ENCODE measurements at regions not wholly inside any gene's neighbourhood (a gene's known extent, or its start where the extent isn't known, plus 50 kb on each side); places are given as distances from the start of the nearest gene placed in this dataset.

- no peak for DNase-seq
Observed at GRCh38 chr4:53682908-53683307, 91.6 kb upstream of the LNX1 start.

GRCh38 chr4:53682196-53682595 is 90.9 kb upstream of the LNX1 start:
- DNase-seq, result no peak

DNA sequence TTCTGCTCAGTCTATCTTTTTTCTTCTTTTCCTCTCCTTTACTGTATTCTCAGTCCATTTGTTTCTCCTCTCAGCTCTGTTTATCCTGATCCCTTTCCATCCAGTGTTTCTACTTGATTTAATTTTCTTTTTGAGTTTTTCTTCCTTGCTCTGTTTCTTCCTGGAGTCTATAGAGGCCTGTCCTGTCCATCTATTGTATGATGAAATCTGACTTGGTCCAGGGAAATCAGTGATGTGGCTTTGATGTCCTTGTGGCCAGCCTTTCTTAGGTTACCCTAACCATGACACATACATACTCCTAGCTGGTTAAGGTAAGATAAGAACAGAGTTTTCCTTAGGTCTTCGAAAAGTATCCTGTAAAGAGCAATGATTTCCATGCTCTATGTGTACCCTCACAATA is 89.3 kb upstream of the LNX1 start:
- DNase-seq, result no peak

DNA sequence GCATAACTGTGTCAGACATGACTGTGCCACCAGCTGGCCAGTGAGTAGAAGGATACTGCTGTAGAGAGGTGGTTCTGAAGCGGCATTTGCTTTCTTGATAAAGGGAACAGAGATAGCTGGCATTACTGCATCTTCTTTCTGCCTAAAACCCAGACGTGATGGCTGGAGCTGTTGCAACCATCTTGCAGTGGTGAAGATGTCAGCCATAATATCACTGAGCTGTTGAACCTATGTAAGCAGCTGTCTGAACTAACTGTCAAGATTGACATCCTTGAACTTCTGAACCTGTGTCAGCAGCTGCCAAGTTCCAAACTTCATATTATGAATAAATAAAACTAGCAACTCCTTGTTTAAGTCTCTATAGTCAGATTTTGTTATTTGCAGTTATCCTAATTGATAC is 88.9 kb upstream of the LNX1 start:
- no peak for DNase-seq

DNA sequence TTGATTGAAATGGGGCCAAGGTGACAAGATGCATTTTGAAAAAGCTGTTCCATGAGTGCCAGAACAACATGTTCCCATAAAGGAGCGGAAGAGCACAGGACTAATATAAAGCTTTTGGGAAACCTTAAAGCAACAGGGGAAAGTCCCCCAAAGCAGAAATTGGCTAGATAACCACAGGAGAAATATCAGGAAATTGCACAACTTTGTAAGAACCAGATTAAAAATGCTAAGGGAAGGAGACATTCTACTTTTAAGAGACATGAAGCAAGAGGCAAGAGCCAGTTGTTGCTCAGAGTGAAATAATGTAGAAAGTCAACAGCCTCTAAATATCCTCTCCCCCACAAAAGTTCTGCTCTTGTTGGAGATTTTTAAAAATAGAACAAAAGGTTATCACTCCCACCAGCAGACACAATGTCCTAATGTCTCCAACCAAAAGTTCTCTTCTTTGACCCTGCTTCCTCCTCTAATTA is 85.2 kb upstream of the LNX1 start:
- DNase-seq, result no peak

- DNase-seq, result no peak
Observed at GRCh38 chr4:53674903-53675302, 83.6 kb upstream of the LNX1 start.

DNA sequence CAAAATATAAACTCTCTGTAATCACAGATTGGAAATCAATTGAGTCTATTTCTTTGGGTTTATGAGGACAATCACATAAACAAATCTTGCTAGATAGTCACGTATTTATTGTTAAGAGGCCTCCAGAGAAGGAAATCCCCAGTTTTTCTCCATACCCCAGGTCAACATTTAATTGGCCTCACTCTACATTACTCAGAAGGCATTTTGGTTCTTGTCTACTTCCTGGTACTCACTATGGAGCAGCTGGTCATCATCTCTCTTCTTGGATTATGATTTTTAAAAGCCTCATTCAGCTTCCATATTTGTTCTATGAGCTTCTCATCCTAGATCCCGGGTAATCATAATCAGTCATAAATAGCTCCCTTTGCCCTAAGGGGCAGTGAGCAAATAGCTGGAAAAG is 81.6 kb upstream of the LNX1 start:
- no peak for DNase-seq

GRCh38 chr4:53671757-53672156 is 80.5 kb upstream of the LNX1 start:
- DNase-seq, result peak; percentile 78

- DNase-seq, result no peak
Observed at GRCh38 chr4:53659737-53660136, 68.5 kb upstream of the LNX1 start.

DNA sequence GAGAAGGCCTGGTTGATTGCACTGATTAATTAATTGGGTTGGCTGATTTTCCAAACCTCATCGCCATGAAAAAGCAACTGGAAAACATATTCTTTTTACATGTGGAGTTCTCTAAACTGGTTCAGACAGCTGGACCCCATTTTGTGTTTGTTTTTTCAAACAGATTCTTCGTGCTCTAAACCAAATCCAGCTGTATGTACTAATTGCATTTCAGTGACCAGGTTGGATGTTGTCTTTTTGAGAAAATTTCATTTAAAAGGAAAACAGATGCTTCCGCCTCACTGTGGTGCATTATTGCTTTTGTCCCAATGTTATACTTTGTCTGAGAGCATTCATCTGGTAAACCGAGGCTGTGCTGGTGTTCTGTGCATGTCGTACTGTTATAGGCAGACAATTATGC is 67.8 kb upstream of the LNX1 start:
- no peak for DNase-seq

DNA sequence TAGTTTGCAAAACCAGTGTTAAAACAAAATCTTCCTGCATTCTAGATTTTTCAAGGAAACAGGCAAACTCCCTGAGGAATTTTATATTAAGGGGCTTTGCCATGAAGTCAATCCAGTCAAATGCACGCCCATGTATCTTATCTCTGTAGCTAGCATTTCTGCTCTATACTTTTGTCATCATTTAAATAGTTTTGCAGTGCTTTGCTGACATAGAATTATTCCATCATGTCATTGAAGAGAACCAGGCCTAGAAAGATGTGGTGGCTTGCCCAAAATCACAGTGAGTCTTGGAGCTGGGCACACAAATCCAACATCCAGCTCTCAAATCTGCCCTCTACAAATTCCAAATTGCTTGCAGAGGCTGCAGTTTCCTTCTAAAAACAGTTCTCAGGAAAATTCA is 66.7 kb upstream of the LNX1 start:
- no peak for DNase-seq

- no peak for DNase-seq
Observed at GRCh38 chr4:53656421-53656981, 65.2 kb upstream of the LNX1 start.

GRCh38 chr4:53654300-53654758 is 63.0 kb upstream of the LNX1 start:
- DNase-seq, result peak; percentile 14

DNA sequence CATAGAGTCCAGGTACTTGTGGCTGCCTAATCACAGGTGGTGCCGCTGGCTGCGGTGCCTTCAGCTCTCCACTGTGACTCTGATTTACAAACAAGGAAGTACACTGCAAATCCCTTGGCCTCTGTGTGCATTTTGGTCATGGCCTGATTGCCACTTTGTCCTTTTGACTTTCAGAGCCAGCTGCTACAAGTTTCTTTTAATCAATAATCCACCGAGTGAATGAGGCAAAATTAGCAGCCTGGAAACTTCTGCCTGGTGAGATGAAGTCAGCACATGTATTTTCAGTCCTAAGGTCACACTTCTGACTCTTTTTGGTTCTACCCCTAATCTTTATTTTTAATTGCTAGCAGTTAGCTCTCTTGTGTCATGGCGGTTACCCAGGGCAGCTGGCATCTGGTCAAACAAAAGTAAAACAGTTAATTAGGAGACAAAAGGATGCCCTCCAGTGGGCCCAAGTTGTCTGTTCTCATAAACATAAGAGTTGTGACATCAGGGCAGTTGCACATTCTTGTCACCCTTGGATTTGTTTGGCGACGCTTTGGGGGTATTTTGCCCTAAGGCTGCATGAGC is 62.3 kb upstream of the LNX1 start:
- DNase-seq, result peak; percentile 74

DNA sequence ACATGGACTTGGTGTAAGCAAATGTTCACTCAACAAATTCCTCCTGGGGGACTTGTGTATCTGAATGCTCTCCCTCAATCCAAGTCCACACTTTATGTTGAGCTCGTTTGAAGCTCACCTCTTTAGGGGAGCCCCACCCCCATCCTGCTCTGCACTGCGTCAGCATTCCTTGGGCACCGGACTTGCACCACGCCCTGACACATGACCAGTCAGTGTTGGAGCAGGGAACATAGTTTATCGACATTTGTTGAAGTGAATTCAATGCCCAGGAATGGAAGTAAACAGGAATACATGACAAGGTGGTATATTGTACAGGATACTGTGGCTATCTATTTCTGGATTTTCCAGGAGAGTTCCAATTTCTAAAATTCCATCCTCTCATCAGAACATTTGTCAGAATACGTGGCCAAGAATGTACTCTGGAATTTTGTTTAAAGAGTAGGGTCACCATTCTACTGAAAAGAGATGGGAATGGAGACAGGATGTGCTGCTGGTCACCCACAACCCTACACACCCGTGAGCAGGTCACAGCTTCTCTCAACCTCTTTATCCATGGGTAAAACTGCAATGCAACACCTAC is 60.0 kb upstream of the LNX1 start:
- DNase-seq, result no peak

DNA sequence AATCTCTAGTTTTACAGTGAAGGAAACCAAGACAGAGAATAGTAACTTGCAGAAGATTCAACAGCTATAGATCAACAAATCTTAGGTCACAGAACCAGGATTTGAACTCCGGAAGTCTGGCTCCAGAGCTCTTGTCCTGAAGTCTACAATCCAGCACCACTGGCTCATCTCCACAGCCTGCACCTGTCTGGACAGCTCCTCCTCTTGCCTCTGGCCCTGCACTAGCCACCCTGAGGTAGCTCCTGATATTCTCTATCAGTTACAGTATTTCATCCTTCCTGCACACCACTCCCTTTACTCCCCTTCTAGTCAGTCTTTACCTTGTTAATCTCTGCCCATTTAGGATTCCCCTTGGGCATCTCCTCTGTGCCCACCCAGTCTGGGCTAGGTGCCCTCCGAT is 58.1 kb upstream of the LNX1 start:
- DNase-seq, result no peak

GRCh38 chr4:53647547-53647946 is 56.3 kb upstream of the LNX1 start:
- DNase-seq, result no peak

- DNase-seq, result peak; percentile 34
Observed at GRCh38 chr4:53646795-53647194, 55.5 kb upstream of the LNX1 start.

DNA sequence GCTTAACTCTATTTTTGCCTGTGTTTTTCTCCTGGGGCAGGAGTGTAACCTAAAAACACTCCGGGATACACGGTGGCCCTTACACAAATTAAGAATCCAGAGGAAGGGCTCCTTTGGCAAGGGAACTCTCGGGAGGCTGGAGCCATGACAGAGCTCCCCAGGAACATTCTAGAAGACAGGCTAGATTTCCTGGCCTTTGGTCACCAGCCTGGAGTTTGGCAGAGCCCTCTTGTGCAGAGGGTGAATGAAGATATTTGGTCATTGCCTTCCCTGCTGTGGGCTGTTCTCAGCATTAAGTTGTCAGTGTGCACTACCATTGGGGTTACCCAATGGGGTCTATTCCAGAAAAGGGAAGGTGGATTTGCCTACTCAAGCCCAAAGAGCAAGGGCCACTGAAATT is 53.8 kb upstream of the LNX1 start:
- DNase-seq, result no peak

DNA sequence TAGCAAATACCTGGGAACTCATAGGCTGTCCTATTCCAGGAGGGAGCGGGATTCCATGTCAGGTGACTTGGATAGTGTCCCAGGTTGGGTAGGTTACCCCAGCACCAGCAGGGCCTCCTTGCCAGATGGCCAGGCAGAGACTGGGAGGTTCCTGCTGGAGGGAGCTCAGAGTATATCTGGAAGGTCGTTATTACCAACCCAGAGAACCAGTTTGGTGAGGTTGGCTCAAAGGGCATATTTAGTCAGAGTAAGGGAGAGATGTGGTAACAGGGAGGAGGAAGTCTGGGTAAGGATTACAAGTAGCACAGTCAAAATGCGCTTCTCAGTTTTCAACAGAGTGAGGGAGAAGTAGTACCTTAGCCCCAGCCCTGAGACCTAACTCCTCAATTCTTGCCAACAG is 53.3 kb upstream of the LNX1 start:
- DNase-seq, result peak; percentile 39

Measured in NCI-H345 (cell line).